Cardiac septum (tissue), 1 donor: ENCODE measurements at regions not wholly inside any gene's neighbourhood (a gene's known extent, or its start where the extent isn't known, plus 50 kb on each side); places are given as distances from the start of the nearest gene placed in this dataset.
"Not testable (repeated sequence)": the region's sequence is repeated elsewhere in the genome, so short reads cannot be mapped to it uniquely, and the experiment has no call there.

ENCODE experiments used
- DNase-seq: peaks from one replicate; pipeline ENCODE4 v3.0.0-alpha.2; 2020; ENCODE audit warnings: low spot score
- intact Hi-C: fragments of 100-400 bp; cut with DNase I; formaldehyde crosslinking; loops from one replicate; pipeline ENCODE4 v1.14.0; 2022
- donor health status: DM: no; HTN: no; CAD: no.

GRCh38 chr9:33734247-33734940, 61.0 kb upstream of the PRSS3 start:
- DNase-seq, intact Hi-C loops: not testable (repeated sequence)

- intact Hi-C loops, DNase-seq: not testable (repeated sequence)
These were observed 60.2 kb upstream of the PRSS3 start for GRCh38 chr9:33734941-33735835.

- intact Hi-C loops, result no loop called here
- no peak for DNase-seq
These were observed 57.4 kb upstream of the PRSS3 start for GRCh38 chr9:33737811-33738606.

GRCh38 chr9:33739398-33739797, 56.0 kb upstream of the PRSS3 start:
- DNase-seq, result no peak
- intact Hi-C loops, result no loop called here

- DNase-seq, result no peak
- intact Hi-C loops, result no loop called here
These were observed 55.3 kb upstream of the PRSS3 start for GRCh38 chr9:33740075-33740474.

- intact Hi-C loops, result not testable (repeated sequence)
These were observed 54.4 kb upstream of the PRSS3 start for GRCh38 chr9:33740958-33741357.

GRCh38 chr9:33742051-33742450, 53.3 kb upstream of the PRSS3 start:
- intact Hi-C loops, result no loop called here
- DNase-seq, result no peak

More at GRCh38 chr9:33740958-33741357, 54.4 kb upstream of the PRSS3 start:
- not testable (repeated sequence) for DNase-seq

- intact Hi-C loops, result no loop called here
- no peak for DNase-seq
These were observed 52.8 kb upstream of the PRSS3 start for GRCh38 chr9:33742519-33742918.
